ENCODE measurements at regions not wholly inside any gene's neighbourhood (a gene's known extent, or its start where the extent isn't known, plus 50 kb on each side); places are given as distances from the start of the nearest gene placed in this dataset.
A peak's percentile ranks its signal among the peaks of the same experiment; 100 is the strongest.

GRCh38 chr2:37856101-37856751, 68.9 kb upstream of the RMDN2 start:
- Mint-ChIP-seq H3K27me3 (no peaks in the 10 kb centered on the region), H3K36me3 (ENCODE audit: low read depth) (no peaks in the 10 kb centered on the region), H3K9me3 (ENCODE audit: low read depth) (peaks cover 4% of the 10 kb centered on the region), H3K27ac (no peak overlapping the region), H3K4me1 (peaks cover 13% of the 10 kb centered on the region), H3K4me3 (no peak overlapping the region)
- intact Hi-C loops (cut with DNase I, micrococcal nuclease): no loop called here
- DNase-seq (no peak), ATAC-seq (no peak)
- ChIA-PET POLR2A (no interaction called here), CTCF (interaction anchor here (1.9 kb wide), 1 partner anchor 441 kb away, joined by 7 read pairs; no protein-coding TSS in a partner anchor)

DNA sequence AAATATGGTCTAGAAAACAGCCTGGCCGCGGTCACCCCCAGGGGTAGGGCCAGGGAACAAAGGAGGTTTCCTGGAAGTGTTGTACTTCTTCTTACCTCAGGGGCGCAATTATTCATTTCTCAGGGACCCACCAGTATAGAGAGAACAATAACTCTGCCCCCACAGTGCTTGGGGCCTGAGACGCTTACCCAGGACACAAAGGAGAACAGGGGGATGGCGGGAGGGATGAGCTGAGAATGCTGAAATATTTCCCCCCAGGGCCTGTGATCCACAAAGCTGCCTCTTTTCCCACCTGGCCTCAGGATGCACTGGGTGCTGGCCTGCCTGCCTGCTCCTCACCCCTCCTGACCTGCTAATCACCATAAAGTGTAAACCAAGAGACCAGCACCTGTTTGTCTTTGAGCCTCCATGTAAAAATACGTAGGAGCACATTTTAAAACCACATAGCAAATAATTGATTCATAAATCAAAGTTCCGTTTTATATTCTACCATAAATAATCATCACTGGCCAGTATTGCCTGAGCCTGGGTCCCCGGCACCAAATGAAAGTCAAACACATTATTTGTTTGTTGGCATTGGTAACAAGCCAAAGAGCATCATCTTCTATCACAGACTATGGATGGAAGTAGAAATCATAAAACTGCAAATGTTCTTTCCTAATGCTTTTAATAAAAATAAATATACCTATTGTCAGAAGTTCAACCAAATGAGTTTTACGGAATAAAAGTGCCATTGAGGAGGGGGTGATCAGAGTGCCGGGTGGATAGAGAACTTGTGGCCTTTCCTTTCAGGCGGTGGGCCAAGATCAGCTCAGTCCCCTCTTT, 67.3 kb upstream of the RMDN2 start:
- ATAC-seq (no peak), DNase-seq (no peak)
- H3K4me3 Mint-ChIP-seq: no peak overlapping the region
- H3K27ac Mint-ChIP-seq: no peak overlapping the region
- H3K4me1 Mint-ChIP-seq: no peaks in the 10 kb centered on the region
- peaks cover 4% of the 10 kb centered on the region for H3K9me3 Mint-ChIP-seq (ENCODE audit: low read depth)
- ChIA-PET POLR2A (no interaction called here), CTCF (no interaction called here)
- intact Hi-C loops (cut with DNase I, micrococcal nuclease): no loop called here
- peaks cover 6% of the 10 kb centered on the region for H3K27me3 Mint-ChIP-seq
- H3K36me3 Mint-ChIP-seq (ENCODE audit: low read depth): no peaks in the 10 kb centered on the region

GRCh38 chr2:37858400-37858711, 66.7 kb upstream of the RMDN2 start:
- ATAC-seq: no peak
- H3K4me1 Mint-ChIP-seq: no peaks in the 10 kb centered on the region
- H3K9me3 Mint-ChIP-seq (ENCODE audit: low read depth): peaks cover 4% of the 10 kb centered on the region
- no peak for DNase-seq
- H3K36me3 Mint-ChIP-seq (ENCODE audit: low read depth): no peaks in the 10 kb centered on the region
- H3K27ac Mint-ChIP-seq: no peak overlapping the region
- intact Hi-C loops (cut with DNase I, micrococcal nuclease): no loop called here
- peaks cover 9% of the 10 kb centered on the region for H3K27me3 Mint-ChIP-seq
- POLR2A ChIA-PET: no interaction called here
- CTCF ChIA-PET: no interaction called here
- no peak overlapping the region for H3K4me3 Mint-ChIP-seq

DNA sequence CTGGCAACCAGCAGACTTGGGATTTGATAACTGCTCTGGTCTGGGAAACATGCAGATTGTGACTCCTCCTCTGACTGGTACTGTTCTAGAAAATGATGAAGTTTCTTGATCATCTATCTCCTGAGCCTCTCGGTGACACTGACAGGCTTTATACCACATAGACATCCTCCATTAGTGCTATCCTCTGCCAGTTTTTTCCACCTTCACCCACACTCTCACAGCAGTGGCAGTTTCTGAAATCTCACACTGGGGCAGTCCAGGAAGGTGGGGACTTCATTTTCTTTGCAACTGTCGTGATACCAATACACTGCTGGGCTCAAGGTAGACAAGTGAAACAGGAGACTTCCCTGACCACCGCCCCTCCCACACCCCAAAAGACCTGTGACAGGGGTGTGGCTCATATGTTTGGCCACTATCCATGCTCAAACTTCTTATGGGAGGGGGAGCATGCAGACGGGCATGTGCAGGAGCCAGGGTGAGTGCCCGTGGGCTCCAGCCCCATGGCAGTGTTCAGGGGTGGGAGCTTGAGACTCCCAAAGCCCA, 66.3 kb upstream of the RMDN2 start:
- no peak overlapping the region for H3K4me3 Mint-ChIP-seq
- ChIA-PET CTCF (interaction anchor here (0.7 kb wide), 1 partner anchor 26 kb away, joined by 3 read pairs; no protein-coding TSS in a partner anchor), POLR2A (no interaction called here)
- H3K4me1 Mint-ChIP-seq: no peaks in the 10 kb centered on the region
- peaks cover 4% of the 10 kb centered on the region for H3K9me3 Mint-ChIP-seq (ENCODE audit: low read depth)
- H3K27ac Mint-ChIP-seq: no peak overlapping the region
- H3K36me3 Mint-ChIP-seq (ENCODE audit: low read depth): no peaks in the 10 kb centered on the region
- peaks cover 12% of the 10 kb centered on the region for H3K27me3 Mint-ChIP-seq
- ATAC-seq (peak; percentile 30), DNase-seq (no peak)
- intact Hi-C loops (cut with DNase I, micrococcal nuclease): no loop called here

DNA sequence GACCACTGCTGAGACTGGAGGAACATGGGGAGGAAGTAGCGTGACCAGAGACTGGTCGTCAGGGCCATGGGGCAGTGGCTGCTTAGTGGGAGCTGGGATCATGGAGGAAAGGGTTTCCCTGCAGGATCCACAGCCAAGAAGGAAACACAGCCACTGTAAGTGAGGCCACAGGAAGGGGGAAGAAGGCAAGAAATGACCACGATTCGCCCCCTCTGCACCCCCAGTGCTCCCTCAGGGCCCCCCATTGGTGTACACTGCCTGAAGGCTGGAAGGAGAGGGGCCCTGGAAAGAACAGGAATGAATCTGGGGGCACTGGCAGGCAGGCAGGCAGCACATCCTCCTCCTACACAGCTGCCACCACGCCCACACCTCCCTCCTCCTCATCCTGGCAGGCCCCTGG, 62.5 kb upstream of the RMDN2 start:
- H3K27ac Mint-ChIP-seq: no peak overlapping the region
- no peaks in the 10 kb centered on the region for H3K36me3 Mint-ChIP-seq (ENCODE audit: low read depth)
- ChIA-PET POLR2A (no interaction called here), CTCF (interaction anchor here (1.5 to 1.6 kb wide), 2 partner anchors 14 to 467 kb away, joined by 4 to 6 read pairs; no protein-coding TSS in a partner anchor)
- H3K9me3 Mint-ChIP-seq (ENCODE audit: low read depth): peaks cover 4% of the 10 kb centered on the region
- H3K27me3 Mint-ChIP-seq: peaks cover 18% of the 10 kb centered on the region
- no peak overlapping the region for H3K4me3 Mint-ChIP-seq
- ATAC-seq (no peak), DNase-seq (no peak)
- no peaks in the 10 kb centered on the region for H3K4me1 Mint-ChIP-seq
- intact Hi-C loops (cut with DNase I, micrococcal nuclease): no loop called here

- H3K9me3 Mint-ChIP-seq (ENCODE audit: low read depth): peaks cover 3% of the 10 kb centered on the region
- POLR2A ChIA-PET: no interaction called here
- CTCF ChIA-PET: interaction anchor here (0.7 kb wide), 1 partner anchor 55 kb away, joined by 3 read pairs; no protein-coding TSS in a partner anchor
- intact Hi-C loops (cut with DNase I, micrococcal nuclease): no loop called here
- DNase-seq: no peak
- ATAC-seq: no peak
- no peak overlapping the region for H3K4me3 Mint-ChIP-seq
- H3K36me3 Mint-ChIP-seq (ENCODE audit: low read depth): no peaks in the 10 kb centered on the region
- no peak overlapping the region for H3K27ac Mint-ChIP-seq
- peaks cover 18% of the 10 kb centered on the region for H3K27me3 Mint-ChIP-seq
- peaks cover 4% of the 10 kb centered on the region for H3K4me1 Mint-ChIP-seq
Measured at GRCh38 chr2:37864217-37864616, 60.9 kb upstream of the RMDN2 start.

DNA sequence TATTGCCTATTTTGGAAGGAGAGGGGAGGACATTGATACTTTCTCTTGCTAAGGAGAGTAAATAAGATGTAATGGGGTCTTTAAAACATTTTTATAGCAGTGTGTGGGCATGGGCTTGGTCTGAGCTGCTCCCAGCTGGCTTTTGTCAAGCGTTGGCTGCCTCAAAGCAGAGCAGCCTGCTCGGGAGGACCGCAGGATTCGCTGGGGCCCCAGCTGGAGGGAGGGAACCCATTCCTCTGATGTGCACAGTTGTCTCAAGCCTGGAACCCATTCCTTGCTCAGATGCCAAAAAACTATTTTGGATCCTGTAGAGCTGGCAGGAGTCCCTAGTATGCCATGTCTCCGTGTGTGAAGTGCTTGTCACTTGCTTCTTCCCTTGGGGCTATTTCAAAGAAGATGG, 59.4 kb upstream of the RMDN2 start:
- ATAC-seq (no peak), DNase-seq (no peak)
- ChIA-PET CTCF (interaction anchor here (0.6 to 1.3 kb wide), 3 partner anchors 12 to 609 kb away, joined by 3 to 7 read pairs (median 3); no protein-coding TSS in a partner anchor), POLR2A (no interaction called here)
- Mint-ChIP-seq H3K27me3 (peaks cover 18% of the 10 kb centered on the region), H3K36me3 (ENCODE audit: low read depth) (no peaks in the 10 kb centered on the region), H3K9me3 (ENCODE audit: low read depth) (no peaks in the 10 kb centered on the region), H3K27ac (no peak overlapping the region), H3K4me1 (peaks cover 9% of the 10 kb centered on the region), H3K4me3 (no peak overlapping the region)
- intact Hi-C loops (cut with DNase I, micrococcal nuclease): no loop called here

GRCh38 chr2:37866171-37866934, 58.7 kb upstream of the RMDN2 start:
- POLR2A ChIA-PET: no interaction called here
- H3K4me1 Mint-ChIP-seq: peaks cover 16% of the 10 kb centered on the region
- H3K27ac Mint-ChIP-seq: no peak overlapping the region
- H3K9me3 Mint-ChIP-seq (ENCODE audit: low read depth): no peaks in the 10 kb centered on the region
- H3K27me3 Mint-ChIP-seq: peaks cover 18% of the 10 kb centered on the region
- ATAC-seq (no peak), DNase-seq (no peak)
- H3K4me3 Mint-ChIP-seq: no peak overlapping the region
- intact Hi-C loops (cut with DNase I, micrococcal nuclease): no loop called here
- no peaks in the 10 kb centered on the region for H3K36me3 Mint-ChIP-seq (ENCODE audit: low read depth)
- CTCF ChIA-PET: interaction anchor here (0.9 to 1.3 kb wide), 3 partner anchors 11 to 23 kb away, joined by 3 to 7 read pairs (median 4); no protein-coding TSS in a partner anchor

GRCh38 chr2:37867166-37867565, 57.9 kb upstream of the RMDN2 start:
- Mint-ChIP-seq H3K4me3 (no peak overlapping the region), H3K27me3 (peaks cover 12% of the 10 kb centered on the region), H3K27ac (no peak overlapping the region), H3K36me3 (ENCODE audit: low read depth) (no peaks in the 10 kb centered on the region), H3K9me3 (ENCODE audit: low read depth) (no peaks in the 10 kb centered on the region), H3K4me1 (peaks cover 24% of the 10 kb centered on the region)
- no peak for DNase-seq
- ChIA-PET CTCF (interaction anchor here (0.9 kb wide), 1 partner anchor 10 kb away, joined by 4 read pairs; no protein-coding TSS in a partner anchor), POLR2A (no interaction called here)
- ATAC-seq: no peak
- intact Hi-C loops (cut with DNase I, micrococcal nuclease): no loop called here

DNA sequence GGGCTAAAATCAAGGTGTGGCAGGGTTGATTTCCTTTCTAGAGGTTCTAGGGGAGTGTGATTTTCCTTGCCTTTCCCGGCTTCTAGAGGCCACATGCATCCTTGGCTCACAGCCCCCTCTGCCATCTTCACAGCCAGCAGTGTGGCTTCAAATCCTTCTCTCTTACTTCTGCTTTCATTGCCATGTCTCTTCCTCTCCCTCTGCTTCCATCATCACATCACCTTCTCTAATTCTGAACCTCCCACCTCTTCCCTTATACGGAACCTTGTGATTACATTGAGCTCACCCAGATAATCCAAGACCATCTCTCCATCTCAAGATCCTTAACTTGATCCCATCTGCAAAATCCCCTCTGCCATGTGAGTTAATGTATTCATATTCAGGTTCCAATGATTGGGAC, 56.2 kb upstream of the RMDN2 start:
- ChIA-PET CTCF (interaction anchor here (0.8 to 1.9 kb wide), 3 partner anchors 9 to 479 kb away, joined by 4 to 8 read pairs (median 4); no protein-coding TSS in a partner anchor), POLR2A (no interaction called here)
- Mint-ChIP-seq H3K27me3 (peaks cover 8% of the 10 kb centered on the region), H3K4me1 (peaks cover 37% of the 10 kb centered on the region), H3K27ac (no peak overlapping the region), H3K36me3 (ENCODE audit: low read depth) (no peaks in the 10 kb centered on the region), H3K4me3 (no peak overlapping the region), H3K9me3 (ENCODE audit: low read depth) (no peaks in the 10 kb centered on the region)
- intact Hi-C loops (cut with DNase I, micrococcal nuclease): no loop called here
- DNase-seq (no peak), ATAC-seq (no peak)

GRCh38 chr2:37869304-37869703, 55.8 kb upstream of the RMDN2 start:
- H3K9me3 Mint-ChIP-seq (ENCODE audit: low read depth): no peaks in the 10 kb centered on the region
- ATAC-seq (no peak), DNase-seq (no peak)
- peaks cover 8% of the 10 kb centered on the region for H3K27me3 Mint-ChIP-seq
- no peak overlapping the region for H3K27ac Mint-ChIP-seq
- intact Hi-C loops (cut with DNase I, micrococcal nuclease): no loop called here
- POLR2A ChIA-PET: no interaction called here
- peaks cover 37% of the 10 kb centered on the region for H3K4me1 Mint-ChIP-seq
- CTCF ChIA-PET: interaction anchor here (0.8 to 1.9 kb wide), 3 partner anchors 8 to 479 kb away, joined by 4 to 8 read pairs (median 4); no protein-coding TSS in a partner anchor
- H3K4me3 Mint-ChIP-seq: no peak overlapping the region
- no peaks in the 10 kb centered on the region for H3K36me3 Mint-ChIP-seq (ENCODE audit: low read depth)
